ENCODE measurements at regions not wholly inside any gene's neighbourhood (a gene's known extent, or its start where the extent isn't known, plus 50 kb on each side); places are given as distances from the start of the nearest gene placed in this dataset.

DNA sequence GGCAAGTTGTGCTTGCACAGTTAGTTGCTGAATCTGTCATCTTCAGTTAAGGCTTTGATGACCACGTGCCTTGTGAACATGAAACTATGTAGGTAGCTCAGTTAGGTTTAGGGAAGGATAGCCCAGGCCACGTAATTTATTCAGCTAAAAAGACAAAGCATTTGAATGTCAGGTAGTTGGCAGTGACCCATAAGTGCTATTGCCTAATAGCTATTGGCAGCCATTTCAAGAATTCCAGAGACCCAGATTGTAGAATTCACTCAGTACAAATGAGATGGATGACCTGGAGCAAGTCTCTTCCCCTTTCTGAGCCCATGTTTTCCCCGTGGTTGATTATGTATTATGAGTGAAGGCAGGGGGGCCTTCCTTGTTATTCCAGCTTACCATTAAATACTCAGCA is 265.3 kb upstream of the ANO5 start:
- TF ChIP-seq BHLHE40 (IDR thresholded peaks at IDR 0.05; ENCODE audit: borderline replicate concordance) (no peak), SP1 (IDR thresholded peaks at IDR 0.05) (no peak), ELF4 (IDR thresholded peaks at IDR 0.05) (no peak), NFRKB (IDR thresholded peaks at IDR 0.05) (no peak), FOXA1 (IDR thresholded peaks at IDR 0.05) (no peak), TARDBP (IDR thresholded peaks at IDR 0.05) (no peak), L3MBTL2 (conservative IDR thresholded peaks at IDR 0.05) (no peak), ZNF384 (IDR thresholded peaks at IDR 0.05) (no peak), SUZ12 (IDR thresholded peaks at IDR 0.05) (no peak), FOXK2 (IDR thresholded peaks at IDR 0.05) (no peak)

Data from HEK293T (cell line).